Ascending aorta (tissue), 2 donors: ENCODE measurements at regions not wholly inside any gene's neighbourhood (a gene's known extent, or its start where the extent isn't known, plus 50 kb on each side); places are given as distances from the start of the nearest gene placed in this dataset.
"Not testable (repeated sequence)": the region's sequence is repeated elsewhere in the genome, so short reads cannot be mapped to it uniquely, and the experiment has no call there.

Source experiments
- DNase-seq, 2 donors: peaks; one replicate each; pipeline ENCODE4 v3.0.0-alpha.2; 2019; ENCODE audit warnings: low spot score in 2 of 2
- H3K27ac ChIP-seq, 2 donors: fragments of 200-600 bp; sonication (generic); one replicate each; pipeline ENCODE4 v1.5.1; 2016 to 2017; ENCODE audit warnings: mild to moderate bottlenecking in 1 of 2
- H3K27me3 ChIP-seq: fragments of 200-600 bp; sonication (generic); one replicate; pipeline ENCODE4 v1.5.1; 2017
- H3K36me3 ChIP-seq, 2 donors: fragments of 200-600 bp; sonication (generic); one replicate each; pipeline ENCODE4 v1.5.1; 2016
- H3K4me1 ChIP-seq, 2 donors: fragments of 200-600 bp; sonication (generic); one replicate each; pipeline ENCODE4 v1.5.1; 2016 to 2017; ENCODE audit warnings: mild to moderate bottlenecking in 1 of 2
- H3K4me3 ChIP-seq, 2 donors: fragments of 200-600 bp; sonication (generic); one replicate each; pipeline ENCODE4 v1.5.1; 2016 to 2017; ENCODE audit warnings: mild to moderate bottlenecking in 1 of 2
- H3K9me3 ChIP-seq, 2 donors: fragments of 200-600 bp; sonication (generic); one replicate each; pipeline ENCODE4 v1.5.1; 2016
- intact Hi-C: fragments of 100-400 bp; cut with DNase I; formaldehyde crosslinking; loops from one replicate; pipeline ENCODE4 v1.15.1; 2023
- TF ChIP-seq, protein P1 (sequence below), 3 experiments: fragments of 200-600 bp in 2 of 3; fragments of 450-650 bp in 1 of 3; sonication (generic) in 2 of 3; IDR thresholded peaks; one replicate each; pipeline ENCODE4 v1.5.1; 2016 to 2019; ENCODE audit warnings: antibody characterized with exemption in 3 of 3, mild to moderate bottlenecking in 1 of 3, moderate library complexity in 1 of 3

DNA sequence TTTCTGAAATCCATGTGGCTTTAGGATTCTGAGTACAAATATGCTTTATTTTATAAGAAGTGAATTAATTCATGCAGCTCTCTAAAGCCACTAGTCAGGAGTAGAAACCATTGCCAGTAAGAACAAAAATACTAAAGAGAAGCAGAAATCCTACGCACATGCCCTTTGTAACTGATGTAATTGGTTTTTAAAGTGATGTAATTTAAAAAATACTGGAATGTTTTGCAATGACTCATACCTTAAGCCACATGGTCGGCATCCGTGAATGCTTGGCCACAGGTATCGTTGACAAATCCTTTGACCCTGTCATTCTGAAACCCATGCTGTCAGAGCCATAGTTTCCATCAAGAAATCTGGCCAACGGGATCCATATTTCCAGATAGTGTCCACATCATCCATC, 213.3 kb downstream of the ACKR3 start:
- no peak for DNase-seq
- Histone ChIP-seq H3K36me3 (no peaks in the 10 kb centered on the region), H3K27ac (no peak overlapping the region), H3K4me1 (peaks cover 0 to 15% of the 10 kb centered on the region in 2 donors), H3K27me3 (no peaks in the 10 kb centered on the region), H3K9me3 (no peaks in the 10 kb centered on the region), H3K4me3 (no peak overlapping the region)
- intact Hi-C loops: loop anchor here (2.0 to 10.0 kb wide), 2 partner anchors 214 to 242 kb away; partner anchors contain the start of gene ACKR3
- TF ChIP-seq, protein P1, sequence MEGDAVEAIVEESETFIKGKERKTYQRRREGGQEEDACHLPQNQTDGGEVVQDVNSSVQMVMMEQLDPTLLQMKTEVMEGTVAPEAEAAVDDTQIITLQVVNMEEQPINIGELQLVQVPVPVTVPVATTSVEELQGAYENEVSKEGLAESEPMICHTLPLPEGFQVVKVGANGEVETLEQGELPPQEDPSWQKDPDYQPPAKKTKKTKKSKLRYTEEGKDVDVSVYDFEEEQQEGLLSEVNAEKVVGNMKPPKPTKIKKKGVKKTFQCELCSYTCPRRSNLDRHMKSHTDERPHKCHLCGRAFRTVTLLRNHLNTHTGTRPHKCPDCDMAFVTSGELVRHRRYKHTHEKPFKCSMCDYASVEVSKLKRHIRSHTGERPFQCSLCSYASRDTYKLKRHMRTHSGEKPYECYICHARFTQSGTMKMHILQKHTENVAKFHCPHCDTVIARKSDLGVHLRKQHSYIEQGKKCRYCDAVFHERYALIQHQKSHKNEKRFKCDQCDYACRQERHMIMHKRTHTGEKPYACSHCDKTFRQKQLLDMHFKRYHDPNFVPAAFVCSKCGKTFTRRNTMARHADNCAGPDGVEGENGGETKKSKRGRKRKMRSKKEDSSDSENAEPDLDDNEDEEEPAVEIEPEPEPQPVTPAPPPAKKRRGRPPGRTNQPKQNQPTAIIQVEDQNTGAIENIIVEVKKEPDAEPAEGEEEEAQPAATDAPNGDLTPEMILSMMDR (IDR thresholded peaks at IDR 0.05): no peak

DNA sequence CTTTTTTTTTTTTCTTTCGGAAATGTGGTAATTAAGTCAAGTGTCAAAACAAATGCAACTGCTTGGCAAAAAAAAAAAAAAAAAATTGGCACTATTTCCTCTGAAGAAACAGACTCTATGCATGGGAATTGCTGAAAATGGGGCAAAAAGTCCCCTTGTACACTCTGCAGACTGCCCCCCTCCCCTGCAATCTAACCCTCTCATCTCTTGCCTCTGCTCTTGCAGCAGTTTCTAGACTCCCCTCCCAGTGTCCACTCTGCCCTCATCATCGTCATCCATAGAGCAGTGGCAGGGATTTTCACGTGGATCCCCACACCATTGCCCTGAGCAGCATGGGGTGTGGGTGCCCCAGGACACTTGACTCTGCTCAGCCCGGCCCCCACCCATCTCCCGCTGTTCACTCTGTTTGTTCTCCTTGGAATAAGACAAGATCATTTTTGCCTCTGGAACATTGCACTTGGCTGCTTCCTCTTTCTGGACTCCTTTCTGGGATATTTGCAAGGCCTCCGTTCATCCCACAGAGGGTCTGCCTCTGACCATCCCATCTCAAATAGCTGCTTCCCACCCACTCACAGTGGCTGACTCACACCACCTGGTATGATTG, 213.9 kb downstream of the ACKR3 start:
- DNase-seq: no peak
- TF ChIP-seq, protein P1 (IDR thresholded peaks at IDR 0.05): no peak
- intact Hi-C loops: loop anchor here (2.0 to 10.0 kb wide), 2 partner anchors 215 to 241 kb away; partner anchors contain the start of gene ACKR3

DNA sequence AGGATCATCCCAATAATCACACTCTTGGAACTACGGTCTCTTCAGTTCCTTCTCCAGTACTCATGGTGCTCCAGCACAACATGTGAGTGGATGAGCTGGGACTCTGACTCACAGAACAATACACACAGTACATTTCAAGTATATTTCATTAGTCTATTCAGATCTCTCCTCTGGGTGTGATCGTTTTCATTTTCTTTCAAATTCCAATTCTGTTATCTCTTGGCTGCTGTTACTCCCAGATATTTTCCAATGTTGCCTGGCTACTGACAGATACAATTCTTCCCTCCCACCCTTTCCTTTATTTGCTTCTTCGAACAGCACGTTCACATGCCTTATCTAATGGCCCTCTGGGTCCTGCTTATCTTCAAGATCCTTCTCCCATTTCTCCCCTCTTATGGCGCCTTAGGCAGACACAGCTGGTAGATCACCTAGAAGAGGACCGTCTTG, 216.0 kb downstream of the ACKR3 start:
- Histone ChIP-seq H3K4me3 (no peak overlapping the region), H3K36me3 (no peaks in the 10 kb centered on the region), H3K9me3 (no peaks in the 10 kb centered on the region), H3K27me3 (no peaks in the 10 kb centered on the region), H3K27ac (peak overlapping the region; percentile 62 to 71), H3K4me1 (peaks cover 0 to 15% of the 10 kb centered on the region in 2 donors)
- no peak for DNase-seq
- TF ChIP-seq, protein P1 (IDR thresholded peaks at IDR 0.05): no peak
- intact Hi-C loops: loop anchor here (2.0 to 10.0 kb wide), 3 partner anchors 47 to 239 kb away; no protein-coding TSS in a partner anchor

More for the DNA sequence above, 213.9 kb downstream of the ACKR3 start:
- no peaks in the 10 kb centered on the region for H3K36me3 ChIP-seq
- no peaks in the 10 kb centered on the region for H3K27me3 ChIP-seq
- H3K4me1 ChIP-seq: peaks cover 0 to 15% of the 10 kb centered on the region in 2 donors
- H3K9me3 ChIP-seq: no peaks in the 10 kb centered on the region
- no peak overlapping the region for H3K27ac ChIP-seq
- H3K4me3 ChIP-seq: no peak overlapping the region

DNA sequence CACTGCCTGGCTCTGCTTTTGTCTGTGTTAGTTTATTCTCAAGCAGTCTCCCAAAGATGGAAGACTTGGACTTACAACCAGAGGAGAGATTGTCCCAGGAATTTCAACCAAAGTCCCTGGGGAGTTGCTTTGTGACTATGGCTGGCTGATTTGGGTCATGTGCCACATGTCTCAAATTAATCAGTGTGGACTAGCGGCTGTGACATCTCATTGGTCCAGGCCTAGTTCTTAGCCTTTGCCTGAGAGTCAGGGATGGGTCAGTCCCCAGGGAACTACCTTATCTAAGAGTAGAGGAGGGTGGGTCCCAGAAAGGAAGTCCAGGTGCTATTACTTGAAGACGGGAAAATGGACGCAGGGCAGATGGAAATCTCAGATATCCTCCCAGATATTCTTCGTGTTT, 217.1 kb downstream of the ACKR3 start:
- Histone ChIP-seq H3K4me3 (no peak overlapping the region), H3K27ac (peak overlapping the region; percentile 62 to 71), H3K27me3 (no peaks in the 10 kb centered on the region), H3K9me3 (no peaks in the 10 kb centered on the region), H3K36me3 (no peaks in the 10 kb centered on the region), H3K4me1 (peaks cover 0 to 15% of the 10 kb centered on the region in 2 donors)
- DNase-seq: no peak
- TF ChIP-seq, protein P1 (IDR thresholded peaks at IDR 0.05): no peak
- intact Hi-C loops: loop anchor here (2.0 to 10.0 kb wide), 3 partner anchors 46 to 238 kb away; no protein-coding TSS in a partner anchor

DNA sequence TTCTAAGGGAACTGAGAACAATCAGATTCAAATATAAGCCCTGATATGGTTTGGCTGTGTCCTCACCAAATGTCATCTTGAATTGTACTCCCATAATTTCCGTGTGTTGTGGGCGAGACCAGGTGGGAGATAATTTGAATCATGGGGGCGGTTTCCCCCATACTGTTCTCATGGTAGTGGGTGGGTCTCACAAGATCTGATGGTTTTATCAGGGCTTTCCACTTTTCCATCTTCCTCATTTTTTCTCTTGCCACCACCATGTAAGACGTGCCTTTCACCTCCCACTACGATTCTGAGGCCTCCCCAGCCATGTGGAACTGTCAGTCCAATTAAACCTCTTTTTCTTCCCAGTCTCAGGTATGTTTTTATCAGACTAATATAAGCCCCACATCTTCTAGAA, 217.8 kb downstream of the ACKR3 start:
- H3K4me1 ChIP-seq, DNase-seq, H3K27me3 ChIP-seq, H3K9me3 ChIP-seq, H3K36me3 ChIP-seq, H3K4me3 ChIP-seq: not testable (repeated sequence)
- peak overlapping the region; percentile 62 to 71 for H3K27ac ChIP-seq
- intact Hi-C loops: loop anchor here (2.0 to 10.0 kb wide), 3 partner anchors 45 to 237 kb away; no protein-coding TSS in a partner anchor

DNA sequence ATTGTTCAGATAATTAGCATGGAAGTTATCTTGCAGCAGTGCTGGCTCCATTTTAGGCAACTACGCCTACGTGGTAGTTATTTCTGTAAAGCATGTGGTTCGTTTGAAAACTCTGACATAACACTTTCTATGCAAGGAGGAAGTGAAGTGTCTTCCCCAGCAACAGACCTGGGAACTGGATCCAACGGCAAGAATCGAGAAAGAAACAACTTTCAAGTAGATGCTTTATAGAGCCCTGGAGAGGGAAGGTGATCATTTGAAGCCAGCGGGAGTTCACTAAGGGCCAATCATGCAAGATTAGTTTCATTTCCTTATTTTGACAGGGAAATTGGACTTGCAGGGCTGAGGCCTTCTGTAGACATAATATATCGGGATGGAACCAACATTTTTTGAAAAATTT, 218.3 kb downstream of the ACKR3 start:
- H3K9me3 ChIP-seq: no peaks in the 10 kb centered on the region
- H3K4me3 ChIP-seq: no peak overlapping the region
- H3K36me3 ChIP-seq: no peaks in the 10 kb centered on the region
- H3K4me1 ChIP-seq: peaks cover 0 to 6% of the 10 kb centered on the region in 2 donors
- H3K27ac ChIP-seq: peak overlapping the region in 1 of 2 donors; percentile 71
- intact Hi-C loops: loop anchor here (2.0 to 10.0 kb wide), 3 partner anchors 44 to 237 kb away; no protein-coding TSS in a partner anchor
- no peak for DNase-seq
- TF ChIP-seq, protein P1 (IDR thresholded peaks at IDR 0.05): no peak
- H3K27me3 ChIP-seq: no peaks in the 10 kb centered on the region
